ENCODE measurements at regions not wholly inside any gene's neighbourhood (a gene's known extent, or its start where the extent isn't known, plus 50 kb on each side); places are given as distances from the start of the nearest gene placed in this dataset.
"Not testable (repeated sequence)": the region's sequence is repeated elsewhere in the genome, so short reads cannot be mapped to it uniquely, and the experiment has no call there.

DNA sequence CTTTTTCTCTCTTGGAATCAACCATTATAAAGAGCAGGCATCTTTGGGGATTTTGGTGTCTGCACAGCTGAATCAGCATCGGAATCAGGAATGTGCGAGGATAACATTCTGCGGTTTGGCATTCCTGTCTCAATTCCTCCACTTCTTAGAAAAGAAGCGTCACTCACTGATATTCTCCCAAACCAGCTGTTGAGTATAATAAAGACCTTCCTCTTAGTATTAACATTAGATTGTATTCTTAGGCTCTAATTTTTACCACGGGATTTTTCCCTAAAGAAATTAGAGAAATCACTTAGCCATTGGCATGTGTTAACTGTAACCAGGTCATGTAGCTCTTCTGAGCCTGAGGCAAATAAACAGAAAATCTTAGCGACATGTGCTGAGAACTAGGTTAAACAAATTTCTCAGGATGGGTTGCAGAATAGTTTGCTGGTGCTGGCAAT is 128.7 kb downstream of the TMX1 start:
- Histone ChIP-seq H3K4me1 (ENCODE audit: control insufficient read depth, insufficient read depth, low read length, poor library complexity, severe bottlenecking) (no peaks in the 10 kb centered on the region), H3K9me3 (ENCODE audit: control insufficient read depth, low read length) (no peaks in the 10 kb centered on the region), H3K36me3 (ENCODE audit: control insufficient read depth, insufficient read depth, low read length) (no peaks in the 10 kb centered on the region), H3K4me3 (ENCODE audit: extremely low read depth, insufficient read depth, low read length, poor library complexity, severe bottlenecking) (no peak overlapping the region), H3K27ac (ENCODE audit: low read depth, low read length, severe bottlenecking) (no peak overlapping the region)
- WGBS, 2 experiments (ENCODE audit: insufficient coverage in 2 of 2): 86 to 100% methylated on average over 3 to 5 of the region's 6 CpGs

GRCh38 chr14:51369814-51370213 is 129.8 kb downstream of the TMX1 start:
- Histone ChIP-seq H3K36me3 (ENCODE audit: control insufficient read depth, insufficient read depth, low read length) (no peaks in the 10 kb centered on the region), H3K4me3 (ENCODE audit: extremely low read depth, insufficient read depth, low read length, poor library complexity, severe bottlenecking) (no peak overlapping the region), H3K9me3 (ENCODE audit: control insufficient read depth, low read length) (no peaks in the 10 kb centered on the region), H3K27ac (ENCODE audit: low read depth, low read length, severe bottlenecking) (no peak overlapping the region), H3K4me1 (ENCODE audit: control insufficient read depth, insufficient read depth, low read length, poor library complexity, severe bottlenecking) (no peaks in the 10 kb centered on the region)
- WGBS, 2 experiments (ENCODE audit: insufficient coverage in 2 of 2): 64 to 86% methylated on average over 4 of the region's 8 CpGs

DNA sequence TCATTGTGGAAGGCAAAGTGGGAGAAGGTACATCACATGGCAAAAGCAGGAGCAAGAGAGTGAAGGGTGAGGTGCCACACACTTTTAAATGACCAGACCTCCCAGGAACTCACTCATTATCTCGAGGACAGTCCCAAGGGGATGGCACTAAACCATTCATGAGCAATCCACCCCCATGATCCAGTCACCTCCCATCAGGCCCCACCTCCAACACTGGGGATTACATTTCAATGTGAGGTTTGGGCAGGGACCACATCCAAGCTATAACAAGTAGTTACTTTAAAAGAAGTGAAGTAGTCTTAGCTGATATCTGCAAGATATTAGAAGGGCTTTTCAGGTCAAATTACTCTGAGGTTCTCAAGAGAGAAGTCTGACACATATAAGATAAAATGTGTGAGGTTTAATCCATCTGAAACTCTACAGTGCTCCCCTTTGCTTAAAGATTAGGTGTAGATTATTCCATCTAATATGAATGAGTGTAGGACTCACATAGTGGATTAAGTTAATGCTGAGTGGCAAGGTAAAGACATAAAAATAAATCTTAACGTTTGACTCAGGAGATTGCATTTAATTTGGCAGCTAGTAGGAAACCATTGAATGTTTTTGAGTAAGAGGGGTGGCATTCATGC is 130.8 kb downstream of the TMX1 start:
- Histone ChIP-seq H3K4me3 (ENCODE audit: extremely low read depth, insufficient read depth, low read length, poor library complexity, severe bottlenecking) (no peak overlapping the region), H3K9me3 (ENCODE audit: control insufficient read depth, low read length) (no peaks in the 10 kb centered on the region), H3K27ac (ENCODE audit: low read depth, low read length, severe bottlenecking) (no peak overlapping the region), H3K36me3 (ENCODE audit: control insufficient read depth, insufficient read depth, low read length) (no peaks in the 10 kb centered on the region), H3K4me1 (ENCODE audit: control insufficient read depth, insufficient read depth, low read length, poor library complexity, severe bottlenecking) (no peaks in the 10 kb centered on the region)
- 51 to 77% methylated on average over 1 to 2 of the region's 2 CpGs for WGBS, 2 experiments (ENCODE audit: insufficient coverage in 2 of 2)

GRCh38 chr14:51377186-51377585 is 137.1 kb downstream of the TMX1 start:
- not testable (repeated sequence) for H3K36me3 ChIP-seq (ENCODE audit: control insufficient read depth, insufficient read depth, low read length); H3K4me3 ChIP-seq (ENCODE audit: extremely low read depth, insufficient read depth, low read length, poor library complexity, severe bottlenecking); H3K27ac ChIP-seq (ENCODE audit: low read depth, low read length, severe bottlenecking); H3K9me3 ChIP-seq (ENCODE audit: control insufficient read depth, low read length); H3K4me1 ChIP-seq (ENCODE audit: control insufficient read depth, insufficient read depth, low read length, poor library complexity, severe bottlenecking)
- WGBS, 2 experiments (ENCODE audit: insufficient coverage in 2 of 2): 100% methylated on average over 1 of the region's 2 CpGs

GRCh38 chr14:51382506-51382905 is 142.5 kb downstream of the TMX1 start:
- no peaks in the 10 kb centered on the region for H3K9me3 ChIP-seq (ENCODE audit: control insufficient read depth, low read length)
- H3K27ac ChIP-seq (ENCODE audit: low read depth, low read length, severe bottlenecking): no peak overlapping the region
- no peaks in the 10 kb centered on the region for H3K36me3 ChIP-seq (ENCODE audit: control insufficient read depth, insufficient read depth, low read length)
- WGBS, 2 experiments (ENCODE audit: insufficient coverage in 2 of 2): 88 to 100% methylated on average over 1 of the region's 2 CpGs
- no peak overlapping the region for H3K4me3 ChIP-seq (ENCODE audit: extremely low read depth, insufficient read depth, low read length, poor library complexity, severe bottlenecking)
- peaks cover 4% of the 10 kb centered on the region for H3K4me1 ChIP-seq (ENCODE audit: control insufficient read depth, insufficient read depth, low read length, poor library complexity, severe bottlenecking)

DNA sequence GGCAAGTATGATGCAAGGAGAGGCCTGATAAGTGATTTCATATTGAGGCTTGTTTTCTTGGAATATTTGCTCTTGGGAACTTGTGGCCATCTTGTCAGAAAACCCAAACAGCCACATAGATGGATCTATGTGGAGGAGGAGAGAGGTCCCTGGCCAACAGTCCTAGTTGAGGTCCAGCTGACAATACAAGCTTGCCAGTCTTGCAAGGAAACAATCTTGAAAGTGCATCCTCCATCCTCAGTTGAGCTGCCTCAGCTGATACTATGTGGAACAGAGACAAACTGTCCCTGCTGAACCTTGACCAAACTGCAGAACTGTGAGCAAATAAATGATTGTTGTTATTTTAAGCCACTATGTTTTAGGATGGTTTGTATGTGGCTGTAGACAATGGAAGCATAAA is 146.4 kb downstream of the TMX1 start:
- H3K4me1 ChIP-seq (ENCODE audit: control insufficient read depth, insufficient read depth, low read length, poor library complexity, severe bottlenecking): peaks cover 4% of the 10 kb centered on the region
- H3K36me3 ChIP-seq (ENCODE audit: control insufficient read depth, insufficient read depth, low read length): no peaks in the 10 kb centered on the region
- no peaks in the 10 kb centered on the region for H3K9me3 ChIP-seq (ENCODE audit: control insufficient read depth, low read length)
- H3K4me3 ChIP-seq (ENCODE audit: extremely low read depth, insufficient read depth, low read length, poor library complexity, severe bottlenecking): no peak overlapping the region
- H3K27ac ChIP-seq (ENCODE audit: low read depth, low read length, severe bottlenecking): no peak overlapping the region

DNA sequence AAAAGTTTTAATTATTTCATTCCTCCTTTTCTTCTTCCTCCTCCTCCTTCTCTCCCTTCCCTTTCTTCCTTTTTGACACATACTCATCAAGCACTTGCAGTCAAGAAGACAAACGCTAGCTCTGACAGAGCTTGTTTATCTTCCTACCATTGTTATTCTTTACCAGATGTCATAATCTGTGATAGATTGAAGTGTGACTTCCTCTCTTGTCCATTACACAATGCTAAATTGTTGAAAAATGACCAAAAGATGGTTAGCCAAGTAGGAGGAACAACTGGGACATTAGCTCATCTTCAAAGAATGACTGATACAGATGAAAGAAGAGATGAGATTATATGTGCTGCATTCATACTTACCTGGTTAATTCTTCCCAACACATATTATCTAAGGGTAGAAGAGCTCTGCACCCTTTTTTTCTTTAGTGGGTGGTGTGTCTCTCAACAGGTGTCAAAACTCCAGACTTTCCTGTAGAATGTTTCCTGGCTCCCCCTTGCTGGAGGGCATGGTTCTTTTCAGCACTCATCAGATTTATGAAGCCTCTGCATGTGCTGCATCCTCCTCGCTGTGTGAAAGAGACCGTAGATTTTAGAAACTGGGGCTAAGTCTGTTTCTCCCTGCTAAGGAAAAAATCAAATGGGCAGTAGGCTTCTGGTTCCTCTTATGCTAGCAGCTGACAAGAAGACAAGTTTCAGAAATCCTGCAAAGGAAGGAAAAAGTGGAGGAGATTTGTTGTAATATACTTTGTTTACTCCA is 147.1 kb downstream of the TMX1 start:
- Histone ChIP-seq H3K9me3 (ENCODE audit: control insufficient read depth, low read length) (no peaks in the 10 kb centered on the region), H3K27ac (ENCODE audit: low read depth, low read length, severe bottlenecking) (no peak overlapping the region), H3K36me3 (ENCODE audit: control insufficient read depth, insufficient read depth, low read length) (no peaks in the 10 kb centered on the region), H3K4me3 (ENCODE audit: extremely low read depth, insufficient read depth, low read length, poor library complexity, severe bottlenecking) (no peak overlapping the region), H3K4me1 (ENCODE audit: control insufficient read depth, insufficient read depth, low read length, poor library complexity, severe bottlenecking) (peaks cover 4% of the 10 kb centered on the region)
- 80 to 90% methylated on average over 2 of the region's 3 CpGs for WGBS, 2 experiments (ENCODE audit: insufficient coverage in 2 of 2)

DNA sequence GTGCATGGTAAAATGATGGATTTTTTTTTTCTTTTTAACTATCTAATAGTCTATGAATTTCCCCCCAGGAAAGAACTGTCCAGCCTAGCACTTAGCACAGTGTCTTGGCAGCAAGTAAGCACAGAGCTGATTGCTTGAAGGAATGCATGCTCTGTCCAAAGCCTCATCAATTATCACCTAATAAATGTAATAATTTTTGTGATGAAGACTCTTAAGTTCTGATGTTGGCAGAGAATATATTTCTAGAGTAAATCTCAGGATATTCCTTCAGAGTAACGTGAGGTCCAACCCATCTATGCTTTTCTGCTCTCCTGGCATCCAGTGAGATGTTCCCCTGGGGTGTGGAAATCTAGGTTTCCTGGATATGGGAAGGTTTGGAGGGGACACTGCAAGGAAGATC is 152.4 kb downstream of the TMX1 start:
- no CpG with 5 or more reads among the region's 1 CpG for WGBS, 2 experiments (ENCODE audit: insufficient coverage in 2 of 2)
- peaks cover 28% of the 10 kb centered on the region for H3K4me1 ChIP-seq (ENCODE audit: control insufficient read depth, insufficient read depth, low read length, poor library complexity, severe bottlenecking)
- H3K9me3 ChIP-seq (ENCODE audit: control insufficient read depth, low read length): no peaks in the 10 kb centered on the region
- no peak overlapping the region for H3K27ac ChIP-seq (ENCODE audit: low read depth, low read length, severe bottlenecking)
- no peak overlapping the region for H3K4me3 ChIP-seq (ENCODE audit: extremely low read depth, insufficient read depth, low read length, poor library complexity, severe bottlenecking)
- no peaks in the 10 kb centered on the region for H3K36me3 ChIP-seq (ENCODE audit: control insufficient read depth, insufficient read depth, low read length)

- Histone ChIP-seq H3K27ac (ENCODE audit: low read depth, low read length, severe bottlenecking) (peak overlapping the region; percentile 25), H3K4me1 (ENCODE audit: control insufficient read depth, insufficient read depth, low read length, poor library complexity, severe bottlenecking) (peaks cover 32% of the 10 kb centered on the region), H3K9me3 (ENCODE audit: control insufficient read depth, low read length) (no peaks in the 10 kb centered on the region), H3K4me3 (ENCODE audit: extremely low read depth, insufficient read depth, low read length, poor library complexity, severe bottlenecking) (no peak overlapping the region), H3K36me3 (ENCODE audit: control insufficient read depth, insufficient read depth, low read length) (no peaks in the 10 kb centered on the region)
- WGBS, 2 experiments (ENCODE audit: insufficient coverage in 2 of 2): 93 to 98% methylated on average over 4 of the region's 4 CpGs
These were observed 154.3 kb downstream of the TMX1 start for GRCh38 chr14:51394384-51394783.

DNA sequence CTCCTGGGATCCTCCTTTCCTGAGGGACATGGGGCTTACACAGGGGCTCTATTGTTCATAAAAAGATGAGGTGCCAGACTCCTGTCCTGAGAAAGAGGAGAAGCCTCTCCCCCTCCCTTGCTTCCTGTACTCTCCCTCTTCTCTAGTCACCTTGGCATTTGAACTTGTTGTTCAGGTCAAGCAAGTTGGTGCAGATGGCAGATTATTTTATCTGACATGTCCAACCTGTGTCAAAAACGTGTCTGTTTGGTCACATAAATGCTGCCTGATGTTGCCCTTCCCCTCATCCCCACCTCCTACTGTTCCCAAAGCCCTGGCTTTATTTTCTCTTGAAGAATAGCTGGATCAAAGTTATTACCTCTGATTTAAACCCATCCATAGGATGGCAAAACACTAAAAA is 154.8 kb downstream of the TMX1 start:
- Histone ChIP-seq H3K4me3 (ENCODE audit: extremely low read depth, insufficient read depth, low read length, poor library complexity, severe bottlenecking) (no peak overlapping the region), H3K27ac (ENCODE audit: low read depth, low read length, severe bottlenecking) (peak overlapping the region; percentile 25), H3K4me1 (ENCODE audit: control insufficient read depth, insufficient read depth, low read length, poor library complexity, severe bottlenecking) (peaks cover 32% of the 10 kb centered on the region), H3K9me3 (ENCODE audit: control insufficient read depth, low read length) (no peaks in the 10 kb centered on the region), H3K36me3 (ENCODE audit: control insufficient read depth, insufficient read depth, low read length) (no peaks in the 10 kb centered on the region)
- 80 to 82% methylated on average over 1 of the region's 1 CpG for WGBS, 2 experiments (ENCODE audit: insufficient coverage in 2 of 2)

GRCh38 chr14:51395361-51395849 is 155.4 kb downstream of the TMX1 start:
- Histone ChIP-seq H3K4me1 (ENCODE audit: control insufficient read depth, insufficient read depth, low read length, poor library complexity, severe bottlenecking) (peaks cover 32% of the 10 kb centered on the region), H3K27ac (ENCODE audit: low read depth, low read length, severe bottlenecking) (peak overlapping the region; percentile 57), H3K4me3 (ENCODE audit: extremely low read depth, insufficient read depth, low read length, poor library complexity, severe bottlenecking) (no peak overlapping the region), H3K36me3 (ENCODE audit: control insufficient read depth, insufficient read depth, low read length) (no peaks in the 10 kb centered on the region), H3K9me3 (ENCODE audit: control insufficient read depth, low read length) (no peaks in the 10 kb centered on the region)
- 83 to 94% methylated on average over 4 to 8 of the region's 9 CpGs for WGBS, 2 experiments (ENCODE audit: insufficient coverage in 2 of 2)

All from mesodermal cell (in vitro differentiated cells).